Type B pancreatic cell (in vitro differentiated cells): ENCODE measurements at regions not wholly inside any gene's neighbourhood (a gene's known extent, or its start where the extent isn't known, plus 50 kb on each side); places are given as distances from the start of the nearest gene placed in this dataset.

ENCODE experiments used
- DNase-seq: peaks from one replicate; pipeline ENCODE4 v3.0.0; 2021; ENCODE audit warnings: mixed read lengths; ENCODE audit not compliant: unreplicated experiment; ENCODE audit errors: extremely low spot score
- H3K27ac Mint-ChIP-seq: 2 replicates; pipeline ENCODE4 v1.8.0; 2021; ENCODE audit warnings: mild to moderate bottlenecking, mixed read lengths
- H3K27me3 Mint-ChIP-seq: 2 replicates; pipeline ENCODE4 v1.8.0; 2021; ENCODE audit warnings: mixed read lengths
- H3K36me3 Mint-ChIP-seq: 2 replicates; pipeline ENCODE4 v1.8.0; 2021; ENCODE audit warnings: mixed read lengths
- H3K4me1 Mint-ChIP-seq: one replicate; pipeline ENCODE4 v1.8.0; 2021; ENCODE audit warnings: mixed read lengths; ENCODE audit not compliant: unreplicated experiment
- H3K4me3 Mint-ChIP-seq: 2 replicates; pipeline ENCODE4 v1.8.0; 2021; ENCODE audit warnings: mild to moderate bottlenecking, mixed read lengths
- H3K9me3 Mint-ChIP-seq: 2 replicates; pipeline ENCODE4 v1.8.0; 2021; ENCODE audit warnings: mixed read lengths
- CTCF ChIP-seq: fragments of 200-600 bp; sonication (generic); conservative IDR thresholded peaks from 2 replicates; pipeline ENCODE4 v1.5.0; 2021; ENCODE audit warnings: antibody characterized with exemption, mild to moderate bottlenecking

GRCh38 chr3:147864754-147865354, 455.7 kb downstream of the ZIC1 start:
- no peak for TF ChIP-seq CTCF
- no peaks in the 10 kb centered on the region for H3K27me3 Mint-ChIP-seq
- no peak overlapping the region for H3K27ac Mint-ChIP-seq
- no peak for DNase-seq
- no peaks in the 10 kb centered on the region for H3K4me1 Mint-ChIP-seq
- H3K36me3 Mint-ChIP-seq: no peaks in the 10 kb centered on the region
- peaks cover 17% of the 10 kb centered on the region for H3K9me3 Mint-ChIP-seq
- no peak overlapping the region for H3K4me3 Mint-ChIP-seq

- Mint-ChIP-seq H3K27ac (no peak overlapping the region), H3K27me3 (no peaks in the 10 kb centered on the region), H3K36me3 (no peaks in the 10 kb centered on the region), H3K4me1 (peaks cover 4% of the 10 kb centered on the region), H3K4me3 (no peak overlapping the region), H3K9me3 (peaks cover 17% of the 10 kb centered on the region)
- no peak for DNase-seq
- no peak for TF ChIP-seq CTCF
Measured at GRCh38 chr3:147866561-147866960, 457.4 kb downstream of the ZIC1 start.

- Mint-ChIP-seq H3K4me1 (peaks cover 10% of the 10 kb centered on the region), H3K9me3 (peaks cover 3% of the 10 kb centered on the region), H3K27me3 (peaks cover 3% of the 10 kb centered on the region), H3K27ac (no peak overlapping the region), H3K4me3 (no peak overlapping the region), H3K36me3 (no peaks in the 10 kb centered on the region)
- no peak for TF ChIP-seq CTCF
- no peak for DNase-seq
Measured at GRCh38 chr3:147872568-147872967, 463.4 kb downstream of the ZIC1 start.

GRCh38 chr3:147875498-147875897, 466.3 kb downstream of the ZIC1 start:
- H3K27me3 Mint-ChIP-seq: peaks cover 3% of the 10 kb centered on the region
- peaks cover 9% of the 10 kb centered on the region for H3K9me3 Mint-ChIP-seq
- no peak for TF ChIP-seq CTCF
- peaks cover 10% of the 10 kb centered on the region for H3K4me1 Mint-ChIP-seq
- no peak overlapping the region for H3K4me3 Mint-ChIP-seq
- DNase-seq: no peak
- H3K27ac Mint-ChIP-seq: no peak overlapping the region
- peaks cover 3% of the 10 kb centered on the region for H3K36me3 Mint-ChIP-seq

- no peak for TF ChIP-seq CTCF
- Mint-ChIP-seq H3K36me3 (peaks cover 6% of the 10 kb centered on the region), H3K4me1 (peaks cover 2% of the 10 kb centered on the region), H3K27me3 (peaks cover 10% of the 10 kb centered on the region), H3K4me3 (no peak overlapping the region), H3K9me3 (peaks cover 17% of the 10 kb centered on the region), H3K27ac (no peak overlapping the region)
- no peak for DNase-seq
Measured at GRCh38 chr3:147881933-147882332, 472.8 kb downstream of the ZIC1 start.

- Mint-ChIP-seq H3K4me3 (no peak overlapping the region), H3K36me3 (peaks cover 3% of the 10 kb centered on the region), H3K4me1 (peaks cover 9% of the 10 kb centered on the region), H3K27ac (no peak overlapping the region), H3K9me3 (peaks cover 4% of the 10 kb centered on the region), H3K27me3 (peaks cover 18% of the 10 kb centered on the region)
- TF ChIP-seq CTCF: no peak
- DNase-seq: no peak
Measured at GRCh38 chr3:147886879-147887278, 477.7 kb downstream of the ZIC1 start.
